ENCODE measurements at regions not wholly inside any gene's neighbourhood (a gene's known extent, or its start where the extent isn't known, plus 50 kb on each side); places are given as distances from the start of the nearest gene placed in this dataset.

DNA sequence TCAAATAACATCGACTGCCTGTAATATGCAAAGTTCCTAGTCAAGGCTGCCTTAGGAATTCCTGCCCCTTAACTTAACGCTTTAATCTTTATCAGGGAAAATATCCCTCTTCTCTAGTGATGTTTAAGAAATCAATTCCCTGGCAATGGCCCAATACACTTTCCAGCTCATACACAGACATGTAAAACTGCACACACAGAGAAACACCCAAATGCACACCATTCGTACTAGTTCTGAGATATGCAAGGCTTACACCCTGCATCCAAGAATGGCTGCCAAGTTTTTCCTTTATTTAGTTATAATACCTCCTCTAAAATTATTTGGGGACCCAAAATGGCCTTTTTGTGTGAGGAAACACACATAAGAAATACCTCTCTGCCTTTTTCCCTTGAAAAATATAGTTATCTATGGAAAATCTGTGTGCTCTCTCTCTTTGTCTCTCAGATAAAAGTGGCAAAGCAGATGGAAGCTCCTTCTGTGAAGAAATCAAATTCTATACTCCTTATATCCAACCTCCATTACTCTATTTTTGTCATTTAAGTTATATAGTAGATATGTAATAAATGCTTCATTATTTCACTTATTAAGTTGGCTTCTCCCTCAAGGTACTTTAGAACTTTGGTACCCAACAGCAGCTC is 120.0 kb upstream of the MDM1 start:
- Histone ChIP-seq H3K9me3 (ENCODE audit: control insufficient read depth in 1 of 2, insufficient read depth in 1 of 2, low read depth in 1 of 2, low read length in 2 of 2) (no peaks in the 10 kb centered on the region), H3K36me3 (ENCODE audit: control insufficient read depth in 1 of 2, insufficient read depth in 2 of 2, low read length in 2 of 2) (no peaks in the 10 kb centered on the region), H3K4me1 (ENCODE audit: control insufficient read depth in 1 of 2, insufficient read depth in 2 of 2, low read length in 2 of 2) (no peaks in the 10 kb centered on the region), H2AFZ (ENCODE audit: low read depth, low read length, poor library complexity, severe bottlenecking) (no peak overlapping the region), H3K9ac (ENCODE audit: low read length) (no peak overlapping the region), H3K4me2 (ENCODE audit: low read length) (no peak overlapping the region), H3K79me2 (ENCODE audit: insufficient read depth, low read length) (no peaks in the 10 kb centered on the region), H4K20me1 (ENCODE audit: insufficient read depth) (no peaks in the 10 kb centered on the region), H3K4me3 (replicated peaks in 1 of 2; ENCODE audit: low read depth in 1 of 2, low read length in 2 of 2) (no peak overlapping the region), H3K9me2 (ENCODE audit: insufficient read depth) (no peaks in the 10 kb centered on the region), H3K27ac (ENCODE audit: low read depth, low read length) (no peak overlapping the region), H3K27me3 (ENCODE audit: insufficient read depth, low read length) (no peaks in the 10 kb centered on the region)
- ChIA-PET RAD21 (ENCODE audit: low non-redundant PET in 1 of 2, low total read pairs in 2 of 2, uncharacterized antibody in 2 of 2, unreplicated experiment in 2 of 2) (no interaction called here), CTCF (no interaction called here), POLR2A (no interaction called here)
- TF ChIP-seq, protein P1, sequence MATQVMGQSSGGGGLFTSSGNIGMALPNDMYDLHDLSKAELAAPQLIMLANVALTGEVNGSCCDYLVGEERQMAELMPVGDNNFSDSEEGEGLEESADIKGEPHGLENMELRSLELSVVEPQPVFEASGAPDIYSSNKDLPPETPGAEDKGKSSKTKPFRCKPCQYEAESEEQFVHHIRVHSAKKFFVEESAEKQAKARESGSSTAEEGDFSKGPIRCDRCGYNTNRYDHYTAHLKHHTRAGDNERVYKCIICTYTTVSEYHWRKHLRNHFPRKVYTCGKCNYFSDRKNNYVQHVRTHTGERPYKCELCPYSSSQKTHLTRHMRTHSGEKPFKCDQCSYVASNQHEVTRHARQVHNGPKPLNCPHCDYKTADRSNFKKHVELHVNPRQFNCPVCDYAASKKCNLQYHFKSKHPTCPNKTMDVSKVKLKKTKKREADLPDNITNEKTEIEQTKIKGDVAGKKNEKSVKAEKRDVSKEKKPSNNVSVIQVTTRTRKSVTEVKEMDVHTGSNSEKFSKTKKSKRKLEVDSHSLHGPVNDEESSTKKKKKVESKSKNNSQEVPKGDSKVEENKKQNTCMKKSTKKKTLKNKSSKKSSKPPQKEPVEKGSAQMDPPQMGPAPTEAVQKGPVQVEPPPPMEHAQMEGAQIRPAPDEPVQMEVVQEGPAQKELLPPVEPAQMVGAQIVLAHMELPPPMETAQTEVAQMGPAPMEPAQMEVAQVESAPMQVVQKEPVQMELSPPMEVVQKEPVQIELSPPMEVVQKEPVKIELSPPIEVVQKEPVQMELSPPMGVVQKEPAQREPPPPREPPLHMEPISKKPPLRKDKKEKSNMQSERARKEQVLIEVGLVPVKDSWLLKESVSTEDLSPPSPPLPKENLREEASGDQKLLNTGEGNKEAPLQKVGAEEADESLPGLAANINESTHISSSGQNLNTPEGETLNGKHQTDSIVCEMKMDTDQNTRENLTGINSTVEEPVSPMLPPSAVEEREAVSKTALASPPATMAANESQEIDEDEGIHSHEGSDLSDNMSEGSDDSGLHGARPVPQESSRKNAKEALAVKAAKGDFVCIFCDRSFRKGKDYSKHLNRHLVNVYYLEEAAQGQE (IDR thresholded peaks at IDR 0.05; ENCODE audit: low read depth), result no peak
- TF ChIP-seq YY1 (IDR thresholded peaks at IDR 0.05; ENCODE audit: extremely low read depth, insufficient replicate concordance, low read depth, low read length), result no peak
- TF ChIP-seq ZFX (IDR thresholded peaks at IDR 0.05), result no peak
- TF ChIP-seq FOSL1 (IDR thresholded peaks at IDR 0.05; ENCODE audit: low read depth), result no peak
- no peak for TF ChIP-seq ZBTB33 (IDR thresholded peaks at IDR 0.05; ENCODE audit: extremely low read depth, insufficient replicate concordance, low read length)
- no TSS peak for BruUV-seq (replicated peaks)
- DNase-seq (ENCODE audit: low read depth, low spot score) (no peak), ATAC-seq (no peak)
- intact Hi-C loops (cut with micrococcal nuclease), result no loop called here
